Activated CD4-positive, alpha-beta T cell treated with anti-CD3 and anti-CD28 coated beads for 48 hours (primary cell): ENCODE measurements at regions not wholly inside any gene's neighbourhood (a gene's known extent, or its start where the extent isn't known, plus 50 kb on each side); places are given as distances from the start of the nearest gene placed in this dataset.
"Not testable (repeated sequence)": the region's sequence is repeated elsewhere in the genome, so short reads cannot be mapped to it uniquely, and the experiment has no call there.

Experiments used
- DNase-seq: peaks from one replicate; pipeline ENCODE4 v3.0.0-alpha.2; 2020

- no peak for DNase-seq
These were observed 182.3 kb downstream of the IRX2 start for GRCh38 chr5:2569176-2569575.

- DNase-seq = no peak
These were observed 185.2 kb downstream of the IRX2 start for GRCh38 chr5:2566284-2566683.

- no peak for DNase-seq
These were observed 186.3 kb downstream of the IRX2 start for GRCh38 chr5:2565147-2565546.

- no peak for DNase-seq
These were observed 188.4 kb downstream of the IRX2 start for GRCh38 chr5:2563046-2563445.

DNA sequence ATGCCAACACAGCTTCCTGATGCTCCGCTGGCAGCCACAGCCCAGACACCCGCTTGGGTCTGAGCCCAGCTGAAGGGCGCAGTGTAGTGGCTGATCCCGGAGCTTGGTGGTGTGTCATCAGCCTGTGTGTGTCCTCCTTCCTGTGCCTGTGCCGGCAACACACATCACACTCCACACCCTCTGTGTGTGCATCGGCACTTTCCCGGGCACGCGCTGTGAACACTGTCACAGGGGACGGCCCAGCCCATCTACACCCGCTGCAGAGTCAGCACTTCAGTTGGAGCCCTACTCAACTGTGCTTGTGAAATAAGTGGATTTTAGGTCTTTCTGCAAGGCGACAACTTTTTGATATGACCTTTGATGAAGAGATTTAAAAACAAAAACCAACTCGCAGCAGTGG is 189.4 kb downstream of the IRX2 start:
- no peak for DNase-seq

DNA sequence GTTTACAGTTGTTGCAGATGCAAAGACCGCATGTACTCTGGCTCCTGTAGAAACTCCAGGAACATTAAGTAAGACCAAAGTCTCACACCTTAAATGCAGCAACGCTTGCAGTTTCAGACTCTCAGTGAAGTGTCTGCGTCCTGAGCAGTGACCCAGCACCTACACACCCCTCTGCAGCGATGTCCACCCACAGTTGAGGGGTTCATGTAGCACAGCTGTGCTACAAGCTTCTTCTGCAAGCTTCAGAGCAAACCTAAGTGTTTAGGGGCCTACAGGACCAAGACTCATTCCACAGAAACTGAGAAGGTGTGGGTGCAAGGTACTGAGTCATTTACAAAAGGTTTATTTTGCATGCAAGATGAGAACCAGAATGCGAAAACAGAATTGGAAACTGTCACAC is 191.0 kb downstream of the IRX2 start:
- no peak for DNase-seq

- DNase-seq = no peak
These were observed 194.0 kb downstream of the IRX2 start for GRCh38 chr5:2557435-2557834.

- no peak for DNase-seq
These were observed 195.0 kb downstream of the IRX2 start for GRCh38 chr5:2556375-2556966.

DNA sequence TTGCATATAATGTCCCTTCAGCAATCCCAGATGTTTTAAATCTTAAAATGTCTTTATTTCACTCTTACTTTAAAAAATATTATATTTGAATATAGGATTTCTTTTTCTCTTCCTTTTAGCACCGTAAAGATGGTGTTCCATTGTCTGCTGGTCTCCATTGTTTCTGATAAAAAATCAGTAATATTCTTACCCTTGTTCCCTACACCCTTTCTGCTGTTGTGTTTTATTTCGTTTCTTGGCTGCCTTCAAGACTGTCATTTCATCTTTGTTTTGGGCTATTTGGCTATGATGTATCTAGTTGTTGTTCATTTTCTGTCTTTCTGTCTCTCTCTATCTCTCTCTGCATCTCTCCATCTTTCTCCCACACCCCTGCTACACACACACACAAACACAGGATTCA is 197.9 kb downstream of the IRX2 start:
- DNase-seq = no peak

GRCh38 chr5:2550509-2550908 is 201.0 kb downstream of the IRX2 start:
- DNase-seq = no peak

DNA sequence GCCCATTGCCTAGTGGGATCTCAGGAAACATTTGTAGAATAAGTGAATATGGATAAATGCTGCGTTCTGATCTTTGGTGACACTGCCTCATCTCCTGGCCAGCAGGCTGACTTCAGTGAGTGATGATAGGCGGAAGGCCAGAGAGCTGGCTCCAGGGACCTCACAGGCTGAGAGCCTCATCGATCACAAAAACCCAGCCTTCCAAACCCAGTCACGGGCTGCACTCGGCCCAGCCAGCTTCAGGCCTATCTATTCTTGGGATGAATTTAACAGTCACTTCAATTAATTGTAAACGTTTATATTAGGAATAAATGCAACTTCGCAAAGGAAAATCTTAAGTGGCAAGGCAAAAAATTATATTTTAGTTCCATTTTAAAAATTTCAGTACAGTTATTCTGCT is 201.6 kb downstream of the IRX2 start:
- no peak for DNase-seq

- no peak for DNase-seq
These were observed 202.1 kb downstream of the IRX2 start for GRCh38 chr5:2549354-2549753.

DNA sequence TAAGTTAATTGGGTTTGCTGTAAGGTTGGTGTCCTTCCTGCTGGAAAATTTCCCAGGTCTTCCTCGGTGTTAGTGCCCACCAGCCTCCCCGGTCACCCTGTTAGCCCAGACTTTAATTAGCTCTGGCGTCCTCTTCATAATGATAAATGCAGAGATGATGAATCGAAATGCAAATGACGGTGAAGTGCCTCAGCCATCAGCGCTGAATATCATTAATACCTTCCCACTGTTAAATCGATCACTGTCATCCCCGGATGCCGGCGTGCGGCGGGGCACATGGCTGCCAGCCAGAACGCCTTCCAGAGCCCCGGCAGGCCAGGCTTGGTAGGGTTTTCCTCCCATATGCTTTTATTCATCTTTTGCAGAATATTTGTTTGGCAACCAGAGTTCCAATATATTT is 204.5 kb downstream of the IRX2 start:
- DNase-seq = no peak

DNA sequence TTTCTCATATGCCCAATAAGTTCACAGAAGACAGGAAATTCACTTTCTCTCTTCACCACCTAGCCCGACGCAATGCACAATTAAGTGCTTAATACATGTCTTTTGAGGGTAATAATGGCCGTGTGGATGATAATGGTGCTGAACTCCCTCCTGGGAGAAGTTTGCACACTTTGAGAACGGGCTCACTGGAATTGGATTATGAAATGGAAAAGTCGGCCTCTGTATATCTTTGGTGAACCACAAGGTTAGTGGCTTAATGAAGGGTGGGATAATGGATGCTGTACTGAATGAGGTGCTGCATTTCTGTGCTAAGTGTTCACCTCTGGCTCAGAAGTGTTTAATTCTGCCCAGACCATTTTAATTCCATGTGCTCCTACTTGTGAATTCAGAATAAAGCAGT is 207.5 kb downstream of the IRX2 start:
- no peak for DNase-seq

GRCh38 chr5:2542821-2543220 is 208.7 kb downstream of the IRX2 start:
- DNase-seq = no peak

DNA sequence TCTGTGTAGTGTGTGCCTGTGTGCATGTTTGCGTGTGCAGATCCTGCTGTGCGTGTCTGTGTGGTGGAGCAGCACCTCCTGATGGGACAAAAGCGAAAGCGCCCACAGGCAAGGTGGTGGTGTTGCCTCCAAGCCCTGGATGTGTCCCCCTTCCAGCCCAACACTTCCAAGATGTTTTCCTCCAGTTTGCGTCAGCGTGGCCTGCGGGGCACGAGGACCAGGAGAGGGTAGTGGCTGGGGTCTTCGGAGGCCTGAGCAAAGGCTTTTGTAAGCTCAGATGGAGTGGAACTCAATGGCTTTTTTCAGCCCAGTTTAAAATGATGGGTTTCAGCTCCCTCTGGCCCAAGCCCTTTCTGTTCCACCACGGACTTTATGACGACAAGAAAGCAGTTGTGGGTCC is 209.5 kb downstream of the IRX2 start:
- no peak for DNase-seq

DNA sequence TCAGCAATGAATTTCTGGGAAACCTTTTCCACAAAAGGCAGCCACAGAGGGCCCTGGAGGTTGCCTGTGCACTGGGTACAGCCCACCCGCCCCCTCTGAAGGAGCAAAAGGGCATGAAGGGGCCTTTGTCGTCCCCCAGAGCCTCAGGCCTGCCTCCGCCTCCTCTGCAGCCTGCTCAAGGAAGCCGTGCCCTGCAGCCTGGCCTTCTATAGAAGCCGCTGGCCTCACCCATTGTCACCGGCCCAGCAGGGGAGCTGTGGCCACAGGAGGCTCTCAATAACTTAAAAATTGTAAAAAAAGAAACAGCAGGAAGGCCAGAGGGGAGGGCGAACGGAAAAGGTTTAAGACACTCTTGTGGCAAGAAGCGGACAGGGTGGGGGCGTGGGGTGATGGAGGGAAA is 213.3 kb downstream of the IRX2 start:
- no peak for DNase-seq

DNA sequence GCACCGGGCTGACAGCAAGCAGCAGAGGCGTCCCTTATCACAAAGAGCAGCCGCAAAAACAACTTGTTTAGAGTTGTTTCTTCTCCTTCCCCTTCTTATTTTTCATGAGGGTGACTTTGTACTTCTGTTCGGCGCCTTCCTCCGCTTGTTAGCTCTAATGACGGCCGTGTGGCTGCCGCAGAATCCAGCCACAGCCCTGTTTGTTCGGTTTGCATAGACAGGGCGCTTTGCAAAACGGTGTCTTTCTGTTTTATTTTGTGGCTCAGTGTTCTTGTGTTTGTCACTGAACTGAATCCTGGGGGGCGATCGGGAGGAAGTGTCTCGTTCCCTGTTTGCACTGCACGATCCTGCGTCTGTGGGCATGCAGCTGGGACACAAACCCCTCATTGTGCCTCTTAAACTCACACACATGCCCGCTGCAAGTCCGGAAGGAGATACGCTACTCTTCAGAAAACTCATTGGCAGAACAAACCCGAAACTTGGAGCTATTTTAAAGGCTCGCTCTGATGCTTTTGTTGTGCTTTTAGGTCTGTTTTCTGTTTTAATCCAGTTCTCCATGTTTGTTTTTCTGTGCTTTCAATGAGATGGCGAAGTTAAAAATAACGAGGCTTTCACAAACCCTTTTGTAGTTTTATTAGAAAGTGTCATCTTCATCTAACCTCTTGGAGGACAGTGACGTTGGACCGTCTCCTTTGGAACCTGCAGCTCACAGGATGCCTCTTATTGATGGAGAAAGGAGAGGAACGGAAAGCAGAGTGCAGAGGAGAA is 213.9 kb downstream of the IRX2 start:
- no peak for DNase-seq

DNA sequence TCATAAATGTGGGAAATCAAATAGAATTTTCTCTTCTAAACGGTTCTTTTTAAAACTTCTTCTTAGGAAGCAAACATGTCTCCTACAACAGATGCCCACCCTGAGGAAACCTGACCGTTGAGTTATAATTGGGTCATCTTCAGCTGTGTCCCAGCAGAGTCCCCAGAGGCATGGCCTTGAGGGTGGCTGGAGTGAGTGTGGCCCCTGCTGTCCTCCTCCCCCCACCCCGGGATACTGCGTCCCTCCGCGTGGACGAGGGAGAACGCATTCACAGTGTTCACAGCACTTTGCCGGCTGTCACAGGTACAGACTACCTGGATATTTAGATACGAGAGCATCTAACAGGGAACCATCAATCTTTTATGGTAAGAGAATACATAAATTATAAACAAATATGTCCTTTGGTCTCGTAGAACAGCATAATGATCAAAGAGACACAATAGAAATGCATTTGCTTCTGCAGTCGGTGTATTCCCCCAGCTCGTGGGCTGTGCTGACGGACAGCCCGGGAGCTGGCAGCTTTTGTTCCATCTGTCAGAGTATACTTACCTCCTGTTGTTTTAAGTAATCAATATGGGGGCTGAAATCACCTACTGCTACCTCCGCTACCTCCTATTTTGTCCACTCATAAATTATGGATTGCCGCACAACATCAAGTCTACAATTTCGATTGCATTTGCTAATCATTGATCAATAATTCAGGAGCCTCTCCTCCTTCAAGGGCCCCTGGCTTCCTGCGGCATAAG is 214.7 kb downstream of the IRX2 start:
- DNase-seq = no peak

- DNase-seq = no peak
These were observed 216.5 kb downstream of the IRX2 start for GRCh38 chr5:2534970-2535369.

GRCh38 chr5:2534251-2534650 is 217.2 kb downstream of the IRX2 start:
- DNase-seq = no peak

DNA sequence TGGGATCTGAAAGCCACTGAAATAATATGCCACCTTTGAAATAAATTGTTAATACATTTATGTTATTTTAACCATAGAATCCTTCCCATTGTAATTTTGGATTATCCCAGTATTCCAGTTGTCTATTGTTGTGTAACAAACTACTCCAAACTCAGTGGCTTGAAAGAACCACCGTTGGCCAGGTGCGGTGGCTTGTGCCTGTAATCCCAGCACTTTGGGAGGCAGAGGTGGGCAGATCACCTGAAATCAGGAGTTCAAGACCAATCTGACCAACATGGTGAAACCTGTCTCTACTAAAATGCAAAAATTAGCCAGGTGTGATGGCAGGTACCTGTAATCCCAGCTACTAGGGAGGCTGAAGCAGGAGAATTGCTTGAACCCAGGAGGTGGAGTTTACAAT is 217.6 kb downstream of the IRX2 start:
- DNase-seq = not testable (repeated sequence)

- no peak for DNase-seq
These were observed 218.7 kb downstream of the IRX2 start for GRCh38 chr5:2532809-2533208.

- no peak for DNase-seq
These were observed 220.2 kb downstream of the IRX2 start for GRCh38 chr5:2531318-2531717.
